SK-N-MC (cell line): ENCODE measurements at regions not wholly inside any gene's neighbourhood (a gene's known extent, or its start where the extent isn't known, plus 50 kb on each side); places are given as distances from the start of the nearest gene placed in this dataset.

Experiments used
- EZH2 ChIP-seq: fragments of 200-600 bp; sonication (generic); IDR thresholded peaks from one replicate; pipeline ENCODE4 v1.6.1; 2017; ENCODE audit warnings: antibody characterized with exemption
- POLR2AphosphoS5 ChIP-seq: IDR thresholded peaks from 2 replicates; pipeline ENCODE4 v1.6.1; 2012; ENCODE audit warnings: mild to moderate bottlenecking, low read depth, low read length, borderline replicate concordance

DNA sequence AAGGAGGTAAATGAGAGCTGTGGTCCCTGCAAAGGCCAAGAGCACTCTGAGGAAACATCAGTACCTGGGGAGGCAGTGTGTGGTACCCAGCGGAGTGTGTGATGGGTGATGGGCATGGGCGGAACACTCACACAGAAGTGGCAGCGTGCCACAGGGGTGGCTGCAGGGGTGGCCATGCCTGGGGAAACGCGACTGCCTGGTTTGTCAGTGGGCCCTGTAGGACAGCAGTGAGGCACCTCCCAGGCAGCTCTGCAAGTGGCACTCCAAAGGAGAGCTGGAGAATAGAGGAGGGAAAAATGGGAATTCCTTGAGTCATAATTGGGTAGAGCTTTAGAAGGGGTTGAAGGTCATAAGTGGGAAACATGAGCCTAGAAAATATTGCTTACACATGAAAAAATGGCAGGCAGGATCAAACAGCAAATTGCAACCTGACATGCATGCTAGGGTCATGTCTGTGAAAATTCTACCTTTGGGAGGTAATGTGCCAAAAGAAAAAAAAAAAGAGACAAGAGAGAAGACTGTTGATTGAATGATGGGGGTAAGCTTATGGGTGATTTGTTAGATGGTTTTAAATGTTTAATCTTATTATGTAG lies 138.4 kb downstream of the RPLP1 start:
- TF ChIP-seq EZH2 (no peak), POLR2AphosphoS5 (no peak)
